Large intestine (tissue), 3 donors: ENCODE measurements at regions not wholly inside any gene's neighbourhood (a gene's known extent, or its start where the extent isn't known, plus 50 kb on each side); places are given as distances from the start of the nearest gene placed in this dataset.
"Not testable (repeated sequence)": the region's sequence is repeated elsewhere in the genome, so short reads cannot be mapped to it uniquely, and the experiment has no call there.

Experiments used
- DNase-seq, 2 donors: peaks; one replicate each; pipeline versions ENCODE4 v3.0.0 to v3.0.0-alpha.2; 2013
- H3K27ac ChIP-seq: one replicate; pipeline ENCODE4 v1.5.1; 2013; ENCODE audit warnings: low read length
- H3K27me3 ChIP-seq: 2 replicates; pipeline ENCODE4 v1.6.1; 2013; ENCODE audit warnings: low read length; ENCODE audit not compliant: control insufficient read depth, insufficient read depth
- H3K36me3 ChIP-seq: 2 replicates; pipeline ENCODE4 v1.6.1; 2013; ENCODE audit warnings: low read length; ENCODE audit not compliant: control insufficient read depth, insufficient read depth
- H3K4me1 ChIP-seq: one replicate; pipeline ENCODE4 v1.6.1; 2013; ENCODE audit warnings: low read length; ENCODE audit not compliant: control insufficient read depth, insufficient read depth
- H3K4me3 ChIP-seq: one replicate; pipeline ENCODE4 v1.5.1; 2013; ENCODE audit warnings: low read length
- H3K9me3 ChIP-seq: one replicate; pipeline ENCODE4 v1.6.1; 2013; ENCODE audit warnings: mild to moderate bottlenecking, low read depth, low read length, moderate library complexity; ENCODE audit not compliant: control insufficient read depth
- WGBS: methylation state at CpG from one replicate; pipeline ENCODE4 v1.1.5; 2013; ENCODE audit warnings: low lambda C conversion rate; ENCODE audit not compliant: insufficient coverage; 5-methylcytosine and 5-hydroxymethylcytosine counted together

GRCh38 chr21:5044812-5045211 is 5476.6 kb upstream of the TPTE start:
- not testable (repeated sequence) for H3K4me1 ChIP-seq, H3K27me3 ChIP-seq, H3K4me3 ChIP-seq, H3K9me3 ChIP-seq, H3K27ac ChIP-seq, H3K36me3 ChIP-seq, DNase-seq
- no CpG with 5 or more reads among the region's 7 CpGs for WGBS

GRCh38 chr21:5051303-5052018 is 5469.9 kb upstream of the TPTE start:
- DNase-seq, H3K27ac ChIP-seq: not testable (repeated sequence)
- WGBS, result no CpG with 5 or more reads among the region's 5 CpGs

DNA sequence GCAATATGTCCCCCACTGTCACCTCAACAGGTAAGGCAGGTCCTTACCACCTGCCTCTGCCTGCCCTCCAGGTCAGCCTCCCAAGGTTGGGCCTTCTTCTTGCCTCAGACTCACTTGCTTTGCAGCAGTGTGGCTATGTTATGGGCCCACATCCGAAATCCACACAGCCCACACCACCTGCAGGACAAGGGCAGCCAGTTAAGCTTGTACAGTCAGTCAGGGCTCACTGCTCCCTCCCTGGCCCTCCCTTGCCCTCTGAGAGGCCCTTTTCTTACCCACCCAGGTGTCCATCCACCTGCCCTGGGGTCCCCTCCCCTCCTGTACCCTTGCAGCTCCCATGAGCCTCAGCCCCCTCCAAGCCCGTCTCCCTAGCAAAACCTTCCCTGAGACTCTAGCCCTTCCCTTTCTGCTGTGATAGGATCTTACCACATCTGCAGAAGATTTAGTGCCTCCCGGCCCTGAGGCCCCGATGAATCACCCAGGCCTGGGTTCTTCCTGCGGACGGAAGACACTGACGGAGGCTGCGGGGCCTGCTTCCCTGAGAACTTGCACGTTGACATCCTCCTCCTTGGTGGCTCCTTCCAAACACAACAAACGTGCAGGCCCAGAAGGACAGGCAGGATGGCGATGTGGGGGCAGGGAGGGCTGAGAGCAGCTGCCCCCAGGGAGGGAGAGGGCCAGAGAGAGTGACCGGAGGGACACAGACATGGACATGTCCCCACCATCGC is 5466.2 kb upstream of the TPTE start:
- no CpG with 5 or more reads among the region's 13 CpGs for WGBS
- H3K4me3 ChIP-seq, H3K36me3 ChIP-seq, DNase-seq, H3K4me1 ChIP-seq, H3K9me3 ChIP-seq, H3K27ac ChIP-seq, H3K27me3 ChIP-seq: not testable (repeated sequence)

More at GRCh38 chr21:5051303-5052018, 5469.9 kb upstream of the TPTE start:
- H3K4me3 ChIP-seq, H3K36me3 ChIP-seq, H3K4me1 ChIP-seq, H3K9me3 ChIP-seq, H3K27me3 ChIP-seq: not testable (repeated sequence)

DNA sequence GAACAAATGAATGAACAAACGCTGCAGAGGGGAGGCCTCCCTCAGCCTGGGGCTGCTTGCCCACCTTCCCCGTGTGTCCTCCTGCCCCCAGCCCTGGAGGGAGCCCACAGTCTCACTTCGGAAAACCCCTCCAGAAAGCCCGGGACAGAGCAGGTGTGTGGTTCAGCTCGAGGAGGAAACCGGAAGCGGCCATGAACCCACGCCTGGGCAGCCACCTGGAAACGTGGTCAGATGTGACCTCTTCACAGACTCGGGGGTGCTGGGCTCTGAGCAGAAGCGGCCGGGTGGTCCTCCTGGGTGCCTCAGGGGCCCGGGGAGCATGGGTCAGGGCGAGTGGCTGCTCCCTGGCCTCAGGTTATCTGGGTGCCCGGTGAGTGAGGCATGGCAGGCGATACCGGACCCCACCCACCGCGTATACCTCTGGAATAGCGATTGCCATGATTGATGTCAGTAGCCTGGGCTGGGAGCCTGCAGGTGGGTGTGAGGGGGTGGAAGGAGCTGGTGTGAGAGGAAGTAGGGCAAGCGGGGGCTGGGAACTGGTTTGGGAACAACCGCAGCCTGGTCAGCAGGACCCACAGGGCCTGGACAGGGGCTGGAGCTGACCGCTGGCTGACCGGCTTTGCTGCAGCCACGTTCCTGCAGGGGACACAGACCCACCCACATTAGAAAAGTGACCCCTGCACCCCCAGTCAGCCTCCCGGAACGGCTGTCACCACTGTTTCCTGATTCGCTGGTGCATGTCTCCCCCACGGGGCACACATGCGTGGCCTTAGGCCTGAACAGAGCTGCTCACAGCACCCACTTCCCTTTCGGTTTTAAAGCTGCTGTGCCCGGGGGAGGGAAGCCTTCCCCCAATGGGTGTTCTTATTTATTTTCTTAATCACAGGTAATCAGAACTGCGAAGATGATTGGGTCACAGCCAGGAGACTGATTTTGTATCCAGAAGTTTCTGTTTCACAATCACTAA is 5465.1 kb upstream of the TPTE start:
- H3K27me3 ChIP-seq, H3K9me3 ChIP-seq, DNase-seq, H3K4me3 ChIP-seq, H3K27ac ChIP-seq, H3K36me3 ChIP-seq, H3K4me1 ChIP-seq: not testable (repeated sequence)
- WGBS, result no CpG with 5 or more reads among the region's 33 CpGs

DNA sequence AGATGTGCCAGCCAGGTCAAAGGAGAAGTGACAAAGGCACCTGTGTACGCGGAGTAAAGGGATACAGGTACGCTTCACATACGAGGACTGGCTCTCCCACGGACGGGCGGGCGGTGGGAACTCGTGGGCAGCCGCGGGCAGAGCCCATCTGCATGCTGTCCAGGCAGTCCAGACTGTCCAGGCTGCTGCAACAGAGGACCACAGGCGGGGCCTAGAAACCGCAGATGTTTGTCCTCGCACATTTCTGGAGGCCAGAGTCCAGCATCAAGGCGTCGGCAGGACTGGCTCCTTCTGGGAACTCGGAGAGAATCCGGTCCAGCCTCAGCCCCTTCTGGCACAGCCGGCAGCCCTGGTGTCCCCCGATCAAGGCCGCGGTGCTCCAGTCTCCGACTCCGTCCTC is 5464.3 kb upstream of the TPTE start:
- H3K27ac ChIP-seq, H3K4me1 ChIP-seq, H3K4me3 ChIP-seq, H3K27me3 ChIP-seq, DNase-seq, H3K36me3 ChIP-seq, H3K9me3 ChIP-seq: not testable (repeated sequence)
- WGBS, result no CpG with 5 or more reads among the region's 24 CpGs

DNA sequence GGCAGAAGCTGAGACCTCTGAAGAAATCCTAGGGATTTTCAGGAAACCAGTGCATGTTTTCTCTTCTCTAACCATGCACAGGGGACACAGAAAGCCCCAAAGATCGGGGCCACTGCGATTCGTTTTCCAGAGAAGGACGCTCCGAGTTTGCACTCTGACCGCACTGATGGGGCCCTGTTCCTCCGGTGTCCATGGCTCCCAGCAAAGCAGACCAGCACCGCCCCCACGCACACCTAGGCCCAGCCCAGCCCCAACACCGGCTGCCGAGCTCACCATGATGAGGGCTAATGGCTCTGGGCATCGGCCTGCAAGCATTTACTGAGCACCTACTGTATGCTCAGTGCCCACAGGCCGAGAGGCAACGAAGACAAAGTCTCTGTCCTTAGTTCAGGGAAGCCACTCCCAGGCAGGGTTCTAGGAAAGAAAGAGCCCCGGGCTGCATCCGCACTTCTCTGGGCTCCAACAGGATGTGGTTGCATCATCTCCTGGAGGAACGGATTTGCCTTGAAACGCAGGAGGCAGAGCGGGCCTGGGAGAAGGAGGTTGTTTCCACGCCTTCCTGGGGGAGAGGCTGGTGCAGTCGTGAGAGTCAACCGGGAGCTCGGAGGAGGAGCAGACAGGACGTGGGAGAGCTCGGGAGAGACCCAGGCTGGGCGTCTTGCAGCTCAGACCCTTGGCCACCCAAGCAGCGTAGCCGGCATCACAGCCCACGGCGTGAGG is 5460.9 kb upstream of the TPTE start:
- not testable (repeated sequence) for H3K27me3 ChIP-seq, H3K9me3 ChIP-seq, H3K4me3 ChIP-seq, DNase-seq, H3K36me3 ChIP-seq, H3K27ac ChIP-seq, H3K4me1 ChIP-seq
- no CpG with 5 or more reads among the region's 30 CpGs for WGBS

DNA sequence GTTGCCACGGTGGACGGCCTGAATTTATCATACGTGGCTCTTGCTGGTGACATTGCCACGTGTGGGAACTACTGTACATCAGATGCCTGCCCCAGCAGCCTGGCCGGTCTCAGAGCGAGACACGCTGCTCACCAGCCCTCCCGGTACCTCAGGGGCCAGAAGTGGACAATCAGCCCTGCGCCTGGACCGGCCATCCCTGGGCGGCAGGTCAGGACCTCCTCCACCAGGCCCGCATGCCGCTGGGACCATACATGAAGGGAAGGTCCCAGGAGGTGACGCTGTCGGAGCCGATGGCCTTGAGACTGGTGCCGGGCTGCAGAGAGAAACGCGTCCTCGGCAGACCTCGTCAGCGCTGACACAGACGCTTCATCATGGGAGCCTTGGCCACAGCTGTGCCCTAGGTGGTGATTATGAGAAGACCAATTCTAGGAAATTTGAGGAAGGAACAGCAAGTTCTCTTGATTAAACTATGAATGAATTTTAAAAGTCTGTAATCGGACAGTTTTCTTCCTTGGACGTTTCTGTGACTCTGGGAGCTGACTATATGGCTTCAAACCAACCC is 5456.7 kb upstream of the TPTE start:
- WGBS, result no CpG with 5 or more reads among the region's 25 CpGs
- not testable (repeated sequence) for DNase-seq, H3K4me1 ChIP-seq

DNA sequence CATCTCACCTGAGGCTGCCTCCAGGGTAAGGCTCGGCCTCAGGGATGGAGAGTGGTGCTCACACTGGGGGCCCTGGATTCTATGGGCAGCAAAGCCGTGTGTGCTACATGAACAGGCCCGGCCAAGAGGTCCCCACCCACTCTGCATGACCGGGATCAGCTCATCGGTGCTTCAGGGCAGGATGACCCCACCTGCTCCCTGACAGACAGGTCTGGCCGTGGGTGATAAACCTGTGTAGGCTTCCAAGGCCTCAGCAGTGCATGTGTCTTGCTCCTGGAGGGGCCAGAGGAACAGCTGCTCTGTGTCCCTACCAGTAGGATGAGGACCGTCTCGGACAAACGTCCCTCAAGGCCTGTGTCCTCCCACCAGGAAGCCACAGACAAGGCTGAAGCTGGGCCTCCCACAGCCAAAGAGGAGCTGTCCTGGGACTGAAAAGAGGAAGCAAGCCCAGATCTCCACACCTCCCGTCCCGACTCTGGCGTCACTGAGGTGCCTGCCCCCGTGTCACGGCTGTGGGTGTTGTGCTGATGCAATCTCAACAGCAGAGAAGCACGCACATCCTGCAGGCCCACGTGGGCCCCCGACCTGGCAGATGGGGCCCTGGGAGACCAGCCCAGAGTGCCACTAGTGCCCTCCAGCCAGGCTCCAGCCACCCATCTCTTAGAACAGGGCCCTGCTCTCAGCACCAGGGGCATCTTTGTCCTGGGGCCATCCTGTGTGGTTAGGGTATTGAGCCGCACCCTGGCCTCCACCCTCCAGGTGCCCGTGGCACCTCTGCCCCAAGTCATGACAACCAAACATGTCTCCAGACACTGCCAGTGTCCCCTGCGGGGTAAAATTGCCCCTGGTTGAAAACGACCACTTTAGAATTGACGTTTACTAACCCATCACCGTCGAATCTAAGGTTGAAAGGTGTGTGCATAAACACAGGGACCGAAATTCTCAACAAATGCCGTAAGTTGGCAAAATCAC is 5455.9 kb upstream of the TPTE start:
- not testable (repeated sequence) for H3K4me1 ChIP-seq, H3K36me3 ChIP-seq, H3K27ac ChIP-seq, H3K27me3 ChIP-seq, DNase-seq, H3K9me3 ChIP-seq, H3K4me3 ChIP-seq
- no CpG with 5 or more reads among the region's 26 CpGs for WGBS

More for the DNA sequence above, 5456.7 kb upstream of the TPTE start:
- H3K27ac ChIP-seq, H3K4me3 ChIP-seq, H3K9me3 ChIP-seq, H3K27me3 ChIP-seq, H3K36me3 ChIP-seq: not testable (repeated sequence)

DNA sequence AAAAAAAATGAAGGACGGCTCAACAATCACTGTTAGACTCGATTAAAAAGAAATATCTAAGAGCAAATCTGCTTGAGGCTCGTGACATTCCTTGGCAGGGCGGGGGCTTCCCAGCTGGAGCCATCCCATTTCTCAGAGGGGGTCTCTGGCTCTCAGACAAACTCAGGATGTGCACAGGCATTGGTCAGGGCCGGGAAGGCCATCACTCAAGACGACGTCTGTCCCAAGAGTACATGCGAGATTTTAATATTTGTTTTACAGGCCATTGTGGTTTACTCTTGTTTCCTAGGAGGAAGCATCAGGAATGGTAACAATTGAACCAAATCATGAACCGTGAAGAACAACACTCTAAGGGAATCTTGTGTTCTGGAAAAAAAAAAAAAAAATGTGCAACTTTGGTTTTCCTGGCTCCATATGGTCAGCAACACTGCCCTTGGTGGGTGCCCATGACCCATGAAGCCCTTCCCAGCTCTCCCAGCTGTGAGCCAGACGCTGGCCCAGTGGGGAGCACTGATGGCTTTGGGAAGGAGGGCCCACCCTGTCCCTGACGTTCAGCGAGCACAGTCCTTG is 5454.6 kb upstream of the TPTE start:
- not testable (repeated sequence) for H3K4me1 ChIP-seq, H3K36me3 ChIP-seq, DNase-seq, H3K4me3 ChIP-seq, H3K27me3 ChIP-seq, H3K9me3 ChIP-seq, H3K27ac ChIP-seq
- no CpG with 5 or more reads among the region's 12 CpGs for WGBS
